CD4-positive, alpha-beta T cell (primary cell): ENCODE measurements at regions not wholly inside any gene's neighbourhood (a gene's known extent, or its start where the extent isn't known, plus 50 kb on each side); places are given as distances from the start of the nearest gene placed in this dataset.

Experiments used
- ATAC-seq: fragments of 200-7000 bp; cut with Tn5 transposase; one replicate; pipeline ENCODE4 v1.10.0; 2022; ENCODE audit warnings: mild to moderate bottlenecking; ENCODE audit not compliant: poor library complexity
- CTCF ChIA-PET: fragments of 350-600 bp; sonication (Branson Sonifier 250); formaldehyde crosslinking; loops from one replicate; lab custom pipeline; 2021; ENCODE audit warnings: antibody characterized with exemption, inconsistent platforms; lab: Charles Lee
- POLR2A ChIA-PET: fragments of 350-600 bp; sonication (Branson Sonifier 250); formaldehyde crosslinking; loops from one replicate; lab custom pipeline; 2021; ENCODE audit warnings: antibody characterized with exemption, inconsistent platforms; lab: Charles Lee
- DNase-seq, 14 experiments: peaks; one replicate each; pipeline ENCODE4 v3.0.0-alpha.2; 2013 to 2020; ENCODE audit warnings: mixed read lengths in 2 of 14
- H3K27ac ChIP-seq, 2 donors: one replicate each; pipeline versions ENCODE4 v1.5.1 to v1.7.0; 2013; ENCODE audit warnings: low read length in 2 of 2, low read depth in 1 of 2, mild to moderate bottlenecking in 1 of 2
- H3K27me3 ChIP-seq, 2 experiments: 1 replicate in 1 of 2; 2 replicates in 1 of 2; pipeline versions ENCODE4 v1.6.1 to v1.7.0; 2013; ENCODE audit warnings: low read length in 2 of 2, control low read depth in 1 of 2, mild to moderate bottlenecking in 1 of 2, moderate library complexity in 1 of 2; ENCODE audit not compliant: insufficient read depth in 2 of 2, control insufficient read depth in 1 of 2
- H3K36me3 ChIP-seq: one replicate; pipeline ENCODE4 v1.6.1; 2013; ENCODE audit warnings: low read length, control low read depth; ENCODE audit not compliant: insufficient read depth
- H3K4me1 ChIP-seq: one replicate; pipeline ENCODE4 v1.6.1; 2013; ENCODE audit warnings: low read length, control low read depth; ENCODE audit not compliant: insufficient read depth
- H3K4me3 ChIP-seq: one replicate; pipeline ENCODE4 v1.5.1; 2013; ENCODE audit warnings: mild to moderate bottlenecking, low read length, moderate library complexity
- H3K9me3 ChIP-seq, 2 experiments: 1 replicate in 1 of 2; 2 replicates in 1 of 2; pipeline versions ENCODE4 v1.6.1 to v1.7.0; 2013; ENCODE audit warnings: low read length in 2 of 2, mild to moderate bottlenecking in 2 of 2, control low read depth in 1 of 2, moderate library complexity in 1 of 2; ENCODE audit not compliant: control insufficient read depth in 1 of 2, insufficient read depth in 1 of 2
- H3K27ac Mint-ChIP-seq: one replicate; pipeline ENCODE4 v1.8.0; 2020; ENCODE audit warnings: mixed read lengths
- H3K27me3 Mint-ChIP-seq: one replicate; pipeline ENCODE4 v1.8.0; 2021; ENCODE audit warnings: mixed read lengths
- H3K36me3 Mint-ChIP-seq: one replicate; pipeline ENCODE4 v1.8.0; 2021; ENCODE audit warnings: low read depth, mixed read lengths
- H3K4me1 Mint-ChIP-seq: one replicate; pipeline ENCODE4 v1.8.0; 2021; ENCODE audit warnings: low read depth, mixed read lengths
- H3K4me3 Mint-ChIP-seq: one replicate; pipeline ENCODE4 v1.8.0; 2020; ENCODE audit warnings: mild to moderate bottlenecking, mixed read lengths
- H3K9me3 Mint-ChIP-seq: one replicate; pipeline ENCODE4 v1.8.0; 2020; ENCODE audit warnings: mixed read lengths
- CTCF ChIP-seq: fragments of 200-600 bp; IDR thresholded peaks from one replicate; pipeline ENCODE4 v1.8.0; 2022; ENCODE audit warnings: antibody characterized with exemption, mild to moderate bottlenecking
- intact Hi-C, 2 experiments: fragments of 100-400 bp; cut with DNase I in 1 of 2; cut with micrococcal nuclease in 1 of 2; formaldehyde crosslinking; loops; one replicate each; pipeline versions ENCODE4 v1.15.1 to v1.9.0; 2023 to 2025; cut with DNase I, micrococcal nuclease

DNA sequence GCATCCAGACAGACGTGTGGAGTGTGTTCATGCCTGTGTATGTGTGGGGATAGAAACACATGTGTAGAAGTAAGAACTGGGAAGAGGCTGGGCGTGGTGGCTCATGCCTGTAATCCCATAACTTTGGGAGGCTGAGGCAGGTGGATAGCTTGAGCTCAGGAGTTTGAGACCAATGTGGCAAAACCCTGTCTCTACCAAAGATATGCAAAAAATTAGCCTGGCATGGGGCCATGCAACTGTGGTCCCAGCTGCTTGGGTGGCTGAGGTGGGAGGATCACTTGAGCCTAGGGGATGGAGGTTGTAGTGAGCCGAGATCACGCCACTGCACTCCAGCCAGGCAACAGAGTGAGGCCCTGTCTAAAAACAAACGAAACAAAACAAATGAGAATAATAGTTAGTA is 1166.6 kb downstream of the TBC1D22A start:
- POLR2A ChIA-PET = no interaction called here
- no peaks in the 10 kb centered on the region for H3K27me3 ChIP-seq
- H3K27ac Mint-ChIP-seq = no peak overlapping the region
- no peak for TF ChIP-seq CTCF
- H3K36me3 ChIP-seq = no peaks in the 10 kb centered on the region
- CTCF ChIA-PET = no interaction called here
- peaks cover 5% of the 10 kb centered on the region for H3K27me3 Mint-ChIP-seq
- H3K4me1 ChIP-seq = no peaks in the 10 kb centered on the region
- ATAC-seq (no peak), DNase-seq (no peak)
- H3K9me3 ChIP-seq = peaks cover 0 to 4% of the 10 kb centered on the region in 2 experiments
- intact Hi-C loops = no loop called here
- no peak overlapping the region for H3K4me3 ChIP-seq
- H3K27ac ChIP-seq = no peak overlapping the region
- peaks cover 8% of the 10 kb centered on the region for H3K9me3 Mint-ChIP-seq
- H3K4me3 Mint-ChIP-seq = no peak overlapping the region
- H3K36me3 Mint-ChIP-seq = no peaks in the 10 kb centered on the region
- H3K4me1 Mint-ChIP-seq = no peaks in the 10 kb centered on the region

- CTCF ChIA-PET = no interaction called here
- intact Hi-C loops = no loop called here
Measured at GRCh38 chr22:47928631-47929030, 1166.2 kb downstream of the TBC1D22A start.

GRCh38 chr22:47927648-47928210 is 1165.3 kb downstream of the TBC1D22A start:
- ATAC-seq = no peak
- Mint-ChIP-seq H3K27me3 (peaks cover 5% of the 10 kb centered on the region), H3K4me3 (no peak overlapping the region), H3K27ac (no peak overlapping the region), H3K36me3 (no peaks in the 10 kb centered on the region), H3K9me3 (peaks cover 5% of the 10 kb centered on the region), H3K4me1 (no peaks in the 10 kb centered on the region)
- DNase-seq = no peak
- intact Hi-C loops = no loop called here
- POLR2A ChIA-PET = no interaction called here
- CTCF ChIA-PET = no interaction called here
- Histone ChIP-seq H3K27ac (no peak overlapping the region), H3K4me1 (no peaks in the 10 kb centered on the region), H3K4me3 (no peak overlapping the region), H3K36me3 (no peaks in the 10 kb centered on the region), H3K9me3 (peaks cover 0 to 9% of the 10 kb centered on the region in 2 experiments), H3K27me3 (no peaks in the 10 kb centered on the region)
- TF ChIP-seq CTCF = no peak

More at GRCh38 chr22:47928631-47929030, 1166.2 kb downstream of the TBC1D22A start:
- H3K36me3 Mint-ChIP-seq = no peaks in the 10 kb centered on the region
- H3K9me3 Mint-ChIP-seq = peaks cover 8% of the 10 kb centered on the region
- no peak overlapping the region for H3K27ac ChIP-seq
- no peaks in the 10 kb centered on the region for H3K4me1 Mint-ChIP-seq
- H3K4me3 ChIP-seq = no peak overlapping the region
- H3K27ac Mint-ChIP-seq = no peak overlapping the region
- no peak for TF ChIP-seq CTCF
- DNase-seq (no peak), ATAC-seq (no peak)
- H3K27me3 ChIP-seq = no peaks in the 10 kb centered on the region
- H3K9me3 ChIP-seq = peaks cover 0 to 6% of the 10 kb centered on the region in 2 experiments
- H3K36me3 ChIP-seq = no peaks in the 10 kb centered on the region
- POLR2A ChIA-PET = no interaction called here
- H3K4me1 ChIP-seq = no peaks in the 10 kb centered on the region
- H3K4me3 Mint-ChIP-seq = no peak overlapping the region
- H3K27me3 Mint-ChIP-seq = peaks cover 5% of the 10 kb centered on the region
